Astrocyte (in vitro differentiated cells and primary cell): ENCODE measurements at regions not wholly inside any gene's neighbourhood (a gene's known extent, or its start where the extent isn't known, plus 50 kb on each side); places are given as distances from the start of the nearest gene placed in this dataset.

Source experiments
- CTCF ChIP-seq: IDR thresholded peaks from 2 replicates; pipeline ENCODE4 v1.5.1; 2011; ENCODE audit warnings: low read depth, mild to moderate bottlenecking, inconsistent platforms, low read length, moderate library complexity; ENCODE audit not compliant: insufficient read depth
- EZH2 ChIP-seq: IDR thresholded peaks from 2 replicates; pipeline ENCODE4 v1.6.1; 2012; ENCODE audit warnings: mild to moderate bottlenecking, low read length, inconsistent platforms; ENCODE audit not compliant: insufficient read depth

- peak; percentile 25 for TF ChIP-seq CTCF
- no peak for TF ChIP-seq EZH2
These were observed 185.1 kb upstream of the GALNT15 start for GRCh38 chr3:15989419-15989818.
